HCT116 (cell line): ENCODE measurements at regions not wholly inside any gene's neighbourhood (a gene's known extent, or its start where the extent isn't known, plus 50 kb on each side); places are given as distances from the start of the nearest gene placed in this dataset.

Experiments
- ATAC-seq: fragments of 200-7000 bp; cut with Tn5 transposase; 2 replicates; pipeline ENCODE4 v1.9.1; 2020; ENCODE audit warnings: mild to moderate bottlenecking, moderate library complexity
- BruUV-seq: library from RNA; stranded (reverse); fragments of 400-500 nt; replicated peaks from 2 replicates; lab custom pipeline; 2021; lab: Mats Ljungman, UMichigan
- CTCF ChIA-PET: fragments of 300-600 bp; sonication (Branson Sonifier 250); formaldehyde crosslinking; loops from one replicate; lab custom pipeline; 2021; ENCODE audit warnings: antibody characterized with exemption; lab: Charles Lee
- POLR2A ChIA-PET: fragments of 300-600, 350-600 bp; sonication (Branson Sonifier 250); formaldehyde crosslinking; loops from one replicate; lab custom pipeline; 2021; ENCODE audit warnings: antibody characterized with exemption; lab: Charles Lee
- RAD21 ChIA-PET, 2 experiments: fragments of 300-600 bp; sonication (Branson Sonifier 250); formaldehyde crosslinking; loops; one replicate each; lab custom pipeline; 2023; ENCODE audit warnings: low total read pairs in 2 of 2; ENCODE audit not compliant: uncharacterized antibody in 2 of 2, unreplicated experiment in 2 of 2, low non-redundant PET in 1 of 2; lab: Charles Lee
- DNase-seq: peaks from one replicate; pipeline ENCODE4 v3.0.0-alpha.2; 2010; ENCODE audit warnings: low read depth, low spot score
- H2AFZ ChIP-seq: fragments of 200-600 bp; shearing (Covaris generic), sonication (generic); 2 replicates; pipeline ENCODE4 v1.6.1; 2017; ENCODE audit warnings: low read depth, mixed run types, mixed read lengths, antibody characterized with exemption, low read length; ENCODE audit not compliant: poor library complexity, severe bottlenecking
- H3K27ac ChIP-seq: 2 replicates; pipeline ENCODE4 v1.5.1; 2012; ENCODE audit warnings: low read depth, low read length
- H3K27me3 ChIP-seq: fragments of 200-600 bp; sonication (generic); 2 replicates; pipeline ENCODE4 v1.6.1; 2016; ENCODE audit warnings: mixed run types, low read length, mixed read lengths; ENCODE audit not compliant: insufficient read depth
- H3K36me3 ChIP-seq, 2 experiments: fragments of 200-500 bp in 1 of 2; fragments of 200-600 bp in 1 of 2; sonication (Bioruptor generic) in 1 of 2; sonication (generic) in 1 of 2; 2 replicates each; pipeline versions ENCODE4 v1.5.1 to v1.6.1; 2014 to 2016; ENCODE audit warnings: low read length in 2 of 2, inconsistent platforms in 1 of 2, mixed read lengths in 1 of 2, mixed run types in 1 of 2; ENCODE audit not compliant: insufficient read depth in 2 of 2, control insufficient read depth in 1 of 2
- H3K4me1 ChIP-seq, 2 experiments: fragments of 200-600 bp in 1 of 2; sonication (generic) in 1 of 2; 2 replicates each; pipeline versions ENCODE4 v1.5.1 to v1.6.1; 2012 to 2017; ENCODE audit warnings: low read length in 2 of 2, inconsistent platforms in 1 of 2, mild to moderate bottlenecking in 1 of 2, mixed read lengths in 1 of 2, mixed run types in 1 of 2, moderate library complexity in 1 of 2; ENCODE audit not compliant: insufficient read depth in 2 of 2, control insufficient read depth in 1 of 2
- H3K4me2 ChIP-seq: fragments of 200-600 bp; sonication (generic); 2 replicates; pipeline ENCODE4 v1.6.1; 2017; ENCODE audit warnings: mixed run types, low read length, mixed read lengths
- H3K4me3 ChIP-seq, 2 experiments: fragments of 200-600 bp in 1 of 2; sonication (generic) in 1 of 2; replicated peaks in 1 of 2; 2 replicates each; pipeline ENCODE4 v1.5.1; 2011 to 2016; ENCODE audit warnings: low read length in 2 of 2, control low read depth in 1 of 2, low read depth in 1 of 2, mild to moderate bottlenecking in 1 of 2, mixed read lengths in 1 of 2, mixed run types in 1 of 2
- H3K79me2 ChIP-seq: fragments of 200-600 bp; sonication (generic); 2 replicates; pipeline ENCODE4 v1.6.1; 2017; ENCODE audit warnings: mild to moderate bottlenecking, mixed run types, low read length, moderate library complexity, mixed read lengths; ENCODE audit not compliant: insufficient read depth
- H3K9ac ChIP-seq: fragments of 200-600 bp; sonication (generic); 2 replicates; pipeline ENCODE4 v1.6.1; 2016; ENCODE audit warnings: low read length, mixed read lengths
- H3K9me2 ChIP-seq: fragments of 200-600 bp; sonication (generic), shearing (Covaris generic); 2 replicates; pipeline ENCODE4 v1.6.1; 2017; ENCODE audit warnings: mixed run types, mild to moderate bottlenecking, moderate library complexity; ENCODE audit not compliant: insufficient read depth
- H3K9me3 ChIP-seq, 2 experiments: fragments of 200-500 bp in 1 of 2; fragments of 200-600 bp in 1 of 2; sonication (Bioruptor generic) in 1 of 2; sonication (generic) in 1 of 2; 2 replicates each; pipeline ENCODE4 v1.6.1; 2014 to 2017; ENCODE audit warnings: low read length in 2 of 2, mixed read lengths in 2 of 2, inconsistent platforms in 1 of 2, low read depth in 1 of 2, mild to moderate bottlenecking in 1 of 2, mixed run types in 1 of 2, moderate library complexity in 1 of 2; ENCODE audit not compliant: control insufficient read depth in 1 of 2, insufficient read depth in 1 of 2
- H4K20me1 ChIP-seq: fragments of 200-600 bp; sonication (generic), shearing (Covaris generic); 2 replicates; pipeline ENCODE4 v1.6.1; 2017; ENCODE audit warnings: mixed run types, mild to moderate bottlenecking, moderate library complexity; ENCODE audit not compliant: insufficient read depth
- CBX3 ChIP-seq: IDR thresholded peaks from 2 replicates; pipeline ENCODE4 v1.6.1; 2012; ENCODE audit warnings: low read depth
- CEBPB ChIP-seq: IDR thresholded peaks from 2 replicates; pipeline ENCODE4 v1.6.1; 2012; ENCODE audit warnings: low read depth
- CTCF ChIP-seq, 3 experiments: fragments of 200-600 bp in 1 of 3; sonication (generic) in 1 of 3; IDR thresholded peaks in 2 of 3; conservative IDR thresholded peaks in 1 of 3; 2 replicates each; pipeline ENCODE4 v1.5.1; 2012 to 2017; ENCODE audit warnings: low read depth in 2 of 3, low read length in 2 of 3, antibody characterized with exemption in 1 of 3, borderline replicate concordance in 1 of 3, control low read depth in 1 of 3, mild to moderate bottlenecking in 1 of 3, mixed read lengths in 1 of 3, mixed run types in 1 of 3, moderate library complexity in 1 of 3; ENCODE audit not compliant: insufficient read depth in 1 of 3
- EGR1 ChIP-seq: IDR thresholded peaks from 2 replicates; pipeline ENCODE4 v1.6.1; 2012; ENCODE audit warnings: low read depth
- ELF1 ChIP-seq: IDR thresholded peaks from 2 replicates; pipeline ENCODE4 v1.6.1; 2012; ENCODE audit warnings: low read depth, borderline replicate concordance
- EZH2 ChIP-seq: fragments of 200-600 bp; sonication (generic); IDR thresholded peaks from 2 replicates; pipeline ENCODE4 v1.6.1; 2017; ENCODE audit warnings: antibody characterized with exemption, mixed run types
- EZH2phosphoT487 ChIP-seq: fragments of 200-600 bp; IDR thresholded peaks from 2 replicates; pipeline ENCODE4 v1.6.1; 2018; ENCODE audit warnings: antibody characterized with exemption, borderline replicate concordance
- FOSL1 ChIP-seq: IDR thresholded peaks from 2 replicates; pipeline ENCODE4 v1.6.1; 2012; ENCODE audit warnings: low read depth
- JUND ChIP-seq: IDR thresholded peaks from 2 replicates; pipeline ENCODE4 v1.6.1; 2012
- POLR2A ChIP-seq: IDR thresholded peaks from 2 replicates; pipeline ENCODE4 v1.7.0; 2011; ENCODE audit warnings: borderline replicate concordance; ENCODE audit not compliant: insufficient read depth, insufficient read length; ENCODE audit errors: extremely low read depth
- POLR2AphosphoS5 ChIP-seq: IDR thresholded peaks from 2 replicates; pipeline ENCODE4 v1.6.1; 2011; ENCODE audit warnings: mild to moderate bottlenecking, low read depth, low read length, moderate library complexity
- RAD21 ChIP-seq: IDR thresholded peaks from 2 replicates; pipeline ENCODE4 v1.6.1; 2012; ENCODE audit warnings: low read depth, mild to moderate bottlenecking
- SP1 ChIP-seq: IDR thresholded peaks from 2 replicates; pipeline ENCODE4 v1.6.1; 2012; ENCODE audit warnings: low read depth
- TCF7L2 ChIP-seq: IDR thresholded peaks from 2 replicates; pipeline ENCODE4 v1.7.0; 2011; ENCODE audit warnings: borderline replicate concordance, inconsistent platforms; ENCODE audit not compliant: insufficient read depth, insufficient read length; ENCODE audit errors: extremely low read depth
- YY1 ChIP-seq: IDR thresholded peaks from 2 replicates; pipeline ENCODE4 v1.6.1; 2011; ENCODE audit warnings: low read length, low read depth, moderate library complexity, mild to moderate bottlenecking; ENCODE audit not compliant: insufficient replicate concordance; ENCODE audit errors: extremely low read depth
- intact Hi-C: fragments of 100-400 bp; cut with micrococcal nuclease; formaldehyde crosslinking; loops from 2 replicates; pipeline ENCODE4 v1.10.0; 2022
- TF ChIP-seq, protein P1 (sequence below): IDR thresholded peaks from 2 replicates; pipeline ENCODE4 v1.6.1; 2012
- TF ChIP-seq, protein P2 (sequence below): IDR thresholded peaks from 2 replicates; pipeline ENCODE4 v1.6.1; 2011; ENCODE audit warnings: mild to moderate bottlenecking, low read length, moderate library complexity; ENCODE audit not compliant: insufficient replicate concordance; ENCODE audit errors: extremely low read depth
- TF ChIP-seq, protein P3 (sequence below): IDR thresholded peaks from 2 replicates; pipeline ENCODE4 v1.6.1; 2012

DNA sequence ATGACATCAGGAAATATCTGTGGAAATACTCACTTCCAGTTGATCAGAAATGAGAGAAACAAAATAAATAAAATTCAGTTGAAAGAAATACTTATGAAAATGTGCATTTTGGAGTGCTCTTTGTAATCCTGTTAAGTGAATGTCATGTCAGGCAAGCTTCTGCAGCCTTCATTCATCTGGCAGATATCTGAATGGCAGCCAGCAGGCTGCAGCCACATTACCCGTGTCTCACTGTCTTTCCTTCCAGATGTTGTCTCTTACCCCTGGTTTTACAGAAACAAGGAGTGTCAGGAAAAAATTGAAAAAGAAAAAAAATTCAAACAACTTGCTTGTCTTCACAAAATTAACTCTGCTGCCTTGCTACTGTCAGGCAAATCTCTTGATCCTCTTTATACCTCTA lies 445.0 kb upstream of the RIOK2 start:
- BruUV-seq: no TSS peak
- RAD21 ChIA-PET: no interaction called here
- TF ChIP-seq SP1: no peak

GRCh38 chr5:97628807-97629206 lies 445.8 kb upstream of the RIOK2 start:
- CTCF ChIA-PET: no interaction called here
- DNase-seq (no peak), ATAC-seq (no peak)
- H3K79me2 ChIP-seq: no peaks in the 10 kb centered on the region
- intact Hi-C loops: no loop called here
- POLR2A ChIA-PET: no interaction called here
- H3K9ac ChIP-seq: no peak overlapping the region
- H3K27ac ChIP-seq: no peak overlapping the region
- RAD21 ChIA-PET: no interaction called here
- no peak overlapping the region for H3K4me3 ChIP-seq
- no peaks in the 10 kb centered on the region for H3K9me3 ChIP-seq
- no peaks in the 10 kb centered on the region for H3K9me2 ChIP-seq
- BruUV-seq: no TSS peak
- H3K4me1 ChIP-seq: peaks cover 3 to 5% of the 10 kb centered on the region in 2 experiments; a peak in 2 of 4 replicates
- no peaks in the 10 kb centered on the region for H4K20me1 ChIP-seq
- H3K4me2 ChIP-seq: no peak overlapping the region
- no peaks in the 10 kb centered on the region for H3K36me3 ChIP-seq
- H2AFZ ChIP-seq: no peak overlapping the region
- no peaks in the 10 kb centered on the region for H3K27me3 ChIP-seq
- no peak for TF ChIP-seq CBX3
- TF ChIP-seq CEBPB: no peak
- no peak for TF ChIP-seq SP1
- TF ChIP-seq, protein P1, sequence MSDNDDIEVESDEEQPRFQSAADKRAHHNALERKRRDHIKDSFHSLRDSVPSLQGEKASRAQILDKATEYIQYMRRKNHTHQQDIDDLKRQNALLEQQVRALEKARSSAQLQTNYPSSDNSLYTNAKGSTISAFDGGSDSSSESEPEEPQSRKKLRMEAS: no peak
- TF ChIP-seq, protein P2, sequence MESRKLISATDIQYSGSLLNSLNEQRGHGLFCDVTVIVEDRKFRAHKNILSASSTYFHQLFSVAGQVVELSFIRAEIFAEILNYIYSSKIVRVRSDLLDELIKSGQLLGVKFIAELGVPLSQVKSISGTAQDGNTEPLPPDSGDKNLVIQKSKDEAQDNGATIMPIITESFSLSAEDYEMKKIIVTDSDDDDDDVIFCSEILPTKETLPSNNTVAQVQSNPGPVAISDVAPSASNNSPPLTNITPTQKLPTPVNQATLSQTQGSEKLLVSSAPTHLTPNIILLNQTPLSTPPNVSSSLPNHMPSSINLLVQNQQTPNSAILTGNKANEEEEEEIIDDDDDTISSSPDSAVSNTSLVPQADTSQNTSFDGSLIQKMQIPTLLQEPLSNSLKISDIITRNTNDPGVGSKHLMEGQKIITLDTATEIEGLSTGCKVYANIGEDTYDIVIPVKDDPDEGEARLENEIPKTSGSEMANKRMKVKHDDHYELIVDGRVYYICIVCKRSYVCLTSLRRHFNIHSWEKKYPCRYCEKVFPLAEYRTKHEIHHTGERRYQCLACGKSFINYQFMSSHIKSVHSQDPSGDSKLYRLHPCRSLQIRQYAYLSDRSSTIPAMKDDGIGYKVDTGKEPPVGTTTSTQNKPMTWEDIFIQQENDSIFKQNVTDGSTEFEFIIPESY: no peak
- no peak for TF ChIP-seq CTCF (IDR thresholded peaks at IDR 0.05 in 2 of 3, conservative IDR thresholded peaks at IDR 0.05 in 1 of 3; ENCODE audit: borderline replicate concordance in 1 of 3, insufficient read depth in 1 of 3, low read depth in 2 of 3, low read length in 2 of 3)
- no peak for TF ChIP-seq FOSL1
- TF ChIP-seq EZH2phosphoT487: no peak
- TF ChIP-seq, protein P3, sequence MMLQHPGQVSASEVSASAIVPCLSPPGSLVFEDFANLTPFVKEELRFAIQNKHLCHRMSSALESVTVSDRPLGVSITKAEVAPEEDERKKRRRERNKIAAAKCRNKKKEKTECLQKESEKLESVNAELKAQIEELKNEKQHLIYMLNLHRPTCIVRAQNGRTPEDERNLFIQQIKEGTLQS: no peak
- no peak for TF ChIP-seq YY1
- no peak for TF ChIP-seq JUND
- no peak for TF ChIP-seq TCF7L2
- TF ChIP-seq EGR1: no peak
- no peak for TF ChIP-seq EZH2
- no peak for TF ChIP-seq POLR2A
- TF ChIP-seq ELF1: no peak
- TF ChIP-seq POLR2AphosphoS5: no peak
- no peak for TF ChIP-seq RAD21

More for the DNA sequence above, 445.0 kb upstream of the RIOK2 start:
- ATAC-seq (no peak), DNase-seq (no peak)
- no peak overlapping the region for H3K27ac ChIP-seq
- H3K9me2 ChIP-seq: no peaks in the 10 kb centered on the region
- no peaks in the 10 kb centered on the region for H3K9me3 ChIP-seq
- no peak overlapping the region for H2AFZ ChIP-seq
- H3K4me3 ChIP-seq: no peak overlapping the region
- H3K4me1 ChIP-seq: peaks cover 3 to 5% of the 10 kb centered on the region in 2 experiments; a peak in 2 of 4 replicates
- ChIA-PET POLR2A (no interaction called here), CTCF (no interaction called here)
- intact Hi-C loops: no loop called here
- no peak overlapping the region for H3K4me2 ChIP-seq
- no peaks in the 10 kb centered on the region for H3K27me3 ChIP-seq
- H3K9ac ChIP-seq: no peak overlapping the region
- no peaks in the 10 kb centered on the region for H3K79me2 ChIP-seq
- no peaks in the 10 kb centered on the region for H4K20me1 ChIP-seq
- H3K36me3 ChIP-seq: no peaks in the 10 kb centered on the region
